IPS-NIHi7 (cell line): ENCODE measurements at regions not wholly inside any gene's neighbourhood (a gene's known extent, or its start where the extent isn't known, plus 50 kb on each side); places are given as distances from the start of the nearest gene placed in this dataset.
"Not testable (repeated sequence)": the region's sequence is repeated elsewhere in the genome, so short reads cannot be mapped to it uniquely, and the experiment has no call there.

Experiments
- DNase-seq: peaks from one replicate; pipeline ENCODE4 v3.0.0; 2012; ENCODE audit warnings: mixed read lengths; ENCODE audit errors: extremely low spot score

DNA sequence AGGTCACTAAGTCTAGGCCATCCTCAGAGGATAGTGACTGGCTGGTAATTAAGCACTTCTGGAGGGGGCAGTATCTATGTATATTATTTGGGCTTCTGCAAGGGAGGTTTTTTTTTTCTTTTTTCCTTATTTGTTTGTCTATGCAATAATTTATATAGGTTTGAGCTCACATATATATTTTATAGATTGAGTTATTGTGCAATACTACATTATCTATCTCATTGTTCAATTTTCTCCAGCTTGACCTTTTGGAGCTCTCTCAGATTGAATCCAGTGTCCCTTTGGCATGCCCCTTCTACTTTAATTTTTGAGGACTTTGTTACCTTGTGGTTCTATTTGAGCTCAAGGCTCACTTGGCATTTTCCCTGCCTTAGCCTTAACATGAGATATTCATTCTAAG is 852.1 kb downstream of the KCNT2 start:
- DNase-seq: no peak

DNA sequence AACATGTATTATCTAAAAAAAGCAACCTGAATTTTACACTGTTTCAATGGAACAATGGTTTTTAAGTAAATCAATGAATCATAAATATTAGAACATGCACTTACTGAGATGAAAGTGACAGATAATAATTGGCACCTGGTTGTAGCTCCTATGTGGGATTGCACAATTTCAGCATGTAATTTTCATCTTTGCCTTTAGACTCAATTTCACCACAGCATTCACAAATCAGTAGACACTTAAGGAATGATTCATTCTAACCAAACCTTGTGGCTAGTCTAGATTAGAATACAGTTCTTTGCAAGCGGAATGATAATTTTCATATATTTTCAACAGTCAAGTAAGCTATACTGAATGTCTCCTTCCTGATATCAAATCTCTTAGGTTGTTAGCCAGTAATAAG is 853.4 kb downstream of the KCNT2 start:
- DNase-seq: no peak

DNA sequence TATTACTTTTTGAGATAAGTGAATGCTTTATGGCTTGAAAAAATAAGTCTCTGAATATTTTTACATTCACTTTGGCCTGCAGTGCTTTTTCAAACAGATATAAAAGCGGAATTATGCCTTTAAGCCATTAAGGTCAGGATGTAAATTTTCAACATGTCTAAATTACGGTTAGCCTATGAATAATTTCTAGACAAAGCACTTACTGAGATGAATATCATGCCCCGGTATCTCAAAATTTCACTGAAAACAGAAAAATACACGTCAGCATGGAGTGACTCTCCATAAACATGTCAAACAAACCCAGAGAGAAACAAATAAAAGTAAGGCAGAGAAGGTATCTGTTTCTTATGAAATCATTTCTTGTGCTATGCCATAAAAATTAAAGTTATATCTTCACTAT is 853.9 kb downstream of the KCNT2 start:
- DNase-seq: no peak

DNA sequence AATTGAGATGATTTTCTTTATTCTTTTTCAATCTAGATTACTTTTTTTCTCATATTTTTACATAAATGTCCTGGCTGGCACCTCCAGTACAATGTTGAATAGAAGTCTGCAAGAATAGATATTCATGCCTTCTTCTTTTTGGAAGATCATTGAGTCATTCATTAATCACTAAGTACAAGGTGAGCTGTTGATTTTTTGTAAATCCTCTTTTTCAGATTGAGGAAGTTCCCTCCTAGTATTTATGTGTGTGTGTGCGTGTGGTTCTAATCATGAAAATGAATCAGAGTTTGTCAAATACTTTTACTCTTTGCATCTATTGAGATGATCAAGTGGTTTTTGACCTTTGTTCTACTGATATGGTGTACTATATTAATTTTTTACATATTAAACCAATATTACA is 859.3 kb downstream of the KCNT2 start:
- no peak for DNase-seq

DNA sequence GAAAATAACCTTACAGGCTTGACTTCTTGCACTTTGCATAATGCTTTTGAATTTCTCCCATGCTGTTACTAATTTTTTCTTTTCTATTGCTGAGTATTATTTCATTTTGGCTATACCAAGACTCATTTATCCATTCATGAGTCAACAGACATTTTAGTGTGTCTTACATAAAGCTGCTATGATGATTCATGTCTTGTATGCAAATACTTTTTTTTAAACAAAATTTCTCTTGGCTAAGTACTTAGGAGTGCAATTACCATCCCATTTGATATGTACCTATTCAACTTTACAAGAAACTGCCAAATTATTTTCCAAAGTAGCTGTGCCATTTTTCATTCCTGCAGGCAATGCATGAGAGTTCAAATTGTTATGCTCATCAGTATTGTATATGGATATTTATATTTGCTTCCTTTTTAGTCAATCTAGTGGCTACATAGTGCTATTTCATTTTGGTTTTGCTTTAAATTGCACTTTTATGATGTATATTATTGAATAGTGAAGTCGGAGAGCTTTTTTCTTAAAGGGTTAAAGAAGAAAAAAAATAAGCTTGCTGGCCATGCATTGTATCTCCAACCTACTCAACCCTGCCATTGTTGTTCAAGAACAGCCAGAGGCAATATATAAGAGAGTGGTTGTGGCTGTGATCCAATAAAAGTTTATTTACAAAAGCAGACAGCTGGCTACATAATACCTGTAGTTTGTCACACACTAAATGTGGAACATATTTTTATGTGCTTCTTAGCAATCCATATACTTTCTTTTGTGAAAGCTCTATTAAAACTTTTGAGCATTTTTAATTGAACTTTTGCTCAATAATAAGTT is 862.8 kb downstream of the KCNT2 start:
- DNase-seq: no peak

DNA sequence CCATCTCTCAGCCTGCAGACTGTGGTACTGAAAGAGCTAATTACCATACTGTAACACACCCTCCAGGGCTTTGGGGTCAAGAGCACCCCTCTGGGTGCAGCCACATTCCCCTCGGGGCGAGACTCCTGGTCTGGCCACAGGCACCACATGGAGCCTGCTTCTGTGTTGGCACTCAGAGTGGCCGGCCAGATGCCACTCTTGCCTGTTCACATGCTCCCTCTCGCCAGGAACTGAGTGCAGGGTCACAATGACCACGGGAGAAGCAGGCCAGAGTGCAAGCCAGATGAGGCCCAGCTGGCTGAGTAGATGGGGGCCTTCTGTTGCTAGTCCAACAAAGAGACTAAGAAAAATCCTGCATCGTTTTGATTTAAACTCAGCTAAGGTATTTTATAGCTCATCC is 864.0 kb downstream of the KCNT2 start:
- no peak for DNase-seq

DNA sequence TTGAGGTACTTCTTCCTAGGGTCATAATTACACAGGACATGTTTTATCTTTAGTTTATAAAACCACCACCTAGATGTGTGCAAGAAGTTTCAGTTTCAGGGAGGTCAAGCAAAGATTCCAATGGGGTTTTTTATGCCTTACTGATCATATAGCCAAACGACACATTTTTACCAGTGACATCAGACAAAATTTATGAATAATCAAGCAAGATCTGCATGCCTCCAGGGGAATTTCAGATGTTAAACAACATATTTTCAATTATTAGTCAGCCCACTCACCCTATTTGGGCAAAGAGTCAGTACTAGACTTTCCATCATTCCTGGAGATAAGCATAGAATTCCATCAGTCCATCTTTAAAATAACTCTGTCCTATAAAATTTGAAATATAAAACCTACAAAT is 867.4 kb downstream of the KCNT2 start:
- no peak for DNase-seq

DNA sequence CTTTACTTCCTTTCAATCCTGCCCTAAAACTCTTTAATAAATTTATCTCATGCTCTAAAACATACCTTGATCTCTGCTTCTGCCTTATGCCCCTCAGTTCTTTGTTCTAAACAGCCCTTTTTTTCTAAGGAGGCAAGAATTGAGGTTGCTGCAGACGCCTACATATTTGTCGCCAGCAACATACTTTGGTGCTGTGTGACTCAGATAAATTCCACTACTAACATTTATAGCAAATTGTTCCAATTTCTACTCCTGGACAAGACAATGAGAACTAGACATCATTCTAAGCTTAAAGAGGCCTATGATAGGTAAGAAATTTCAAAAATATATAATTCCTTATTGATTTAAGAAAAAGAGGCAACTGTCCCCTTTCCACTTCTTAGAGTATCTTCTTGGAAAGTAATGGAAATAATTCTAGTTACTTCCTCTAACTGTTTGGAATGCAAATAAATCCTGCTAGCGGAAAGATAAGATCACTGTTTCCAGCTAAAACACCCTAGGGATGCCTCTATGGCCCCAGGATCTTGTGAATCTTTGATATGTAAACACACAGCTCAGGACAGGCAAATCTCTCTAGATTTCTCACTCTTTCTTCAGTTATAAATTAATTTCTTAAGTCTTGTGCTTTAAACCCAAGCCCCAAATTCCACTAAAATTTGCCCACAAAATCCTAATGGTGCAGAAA is 869.1 kb downstream of the KCNT2 start:
- no peak for DNase-seq

DNA sequence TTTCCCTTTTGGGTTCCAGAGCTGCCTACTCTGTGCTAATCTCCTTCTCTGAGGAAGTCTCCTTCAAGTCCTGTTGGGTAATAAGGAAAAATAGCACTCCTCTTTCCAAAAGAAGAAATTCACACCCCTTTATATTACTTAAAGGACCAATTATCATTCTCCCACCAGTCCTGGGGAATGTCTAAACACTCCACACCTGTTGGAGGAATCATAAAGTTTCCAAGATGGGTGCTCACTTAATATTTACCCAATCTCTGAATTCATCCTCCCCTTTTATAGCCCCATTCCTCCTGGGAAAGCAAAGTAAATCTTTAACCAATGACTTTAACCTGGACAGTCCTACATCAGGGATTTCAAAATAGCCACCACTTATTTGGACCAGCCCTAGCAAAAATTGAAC is 873.1 kb downstream of the KCNT2 start:
- no peak for DNase-seq

DNA sequence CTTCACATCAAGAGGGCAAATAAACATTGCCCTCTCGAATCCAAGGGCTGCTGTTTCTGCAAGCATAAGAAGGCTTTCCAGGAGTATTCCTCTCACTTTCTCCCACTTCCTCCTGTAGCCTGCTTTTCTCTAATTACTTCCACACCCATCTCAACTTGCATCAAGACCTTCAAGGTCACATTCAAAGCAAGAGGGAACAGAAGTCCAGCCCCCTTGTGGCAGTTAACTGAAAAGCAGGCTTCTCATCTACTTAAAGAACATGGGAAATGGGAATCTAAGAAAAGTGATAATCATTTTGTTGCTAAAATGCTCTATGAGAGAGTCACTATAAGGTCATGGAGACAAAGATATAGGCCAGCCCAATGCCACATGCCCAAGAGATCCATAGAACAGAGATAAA is 874.4 kb downstream of the KCNT2 start:
- DNase-seq: no peak

DNA sequence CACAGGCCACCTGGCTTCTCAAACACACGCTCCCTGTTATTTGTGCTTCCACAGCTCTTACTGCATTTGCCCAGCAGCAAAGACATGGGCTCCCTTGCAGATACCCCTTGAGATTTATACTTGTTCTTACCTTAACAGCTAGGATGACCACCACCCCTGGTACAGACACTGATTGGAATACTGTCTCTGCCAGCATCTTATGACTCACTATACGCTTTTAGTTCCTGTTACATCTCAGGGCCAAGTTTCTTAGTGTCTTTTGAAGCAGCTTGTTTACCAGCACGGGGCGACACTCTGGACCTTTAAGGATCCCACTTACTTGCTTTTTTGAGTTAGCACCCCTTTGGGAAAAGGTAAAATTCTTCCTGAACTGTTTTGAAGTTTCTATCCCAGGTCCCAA is 874.8 kb downstream of the KCNT2 start:
- DNase-seq: no peak

DNA sequence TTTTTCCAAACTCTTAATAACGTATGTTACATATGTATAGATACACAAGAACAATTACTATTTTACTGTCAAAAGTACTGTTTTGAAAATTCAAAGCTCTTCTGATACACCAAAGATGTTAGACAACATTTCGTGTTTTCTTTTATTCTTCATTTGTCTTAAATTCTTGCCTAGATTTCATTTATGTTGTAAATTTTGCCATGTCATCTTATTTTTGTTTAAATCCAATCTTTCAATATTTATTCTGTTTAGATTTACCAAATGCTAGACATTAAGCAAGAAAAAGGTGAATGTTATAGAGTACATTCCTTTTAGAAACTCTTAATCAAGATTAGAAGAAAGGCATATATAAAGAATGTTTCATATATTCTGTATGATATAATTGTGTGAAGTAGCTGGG is 876.9 kb downstream of the KCNT2 start:
- no peak for DNase-seq

DNA sequence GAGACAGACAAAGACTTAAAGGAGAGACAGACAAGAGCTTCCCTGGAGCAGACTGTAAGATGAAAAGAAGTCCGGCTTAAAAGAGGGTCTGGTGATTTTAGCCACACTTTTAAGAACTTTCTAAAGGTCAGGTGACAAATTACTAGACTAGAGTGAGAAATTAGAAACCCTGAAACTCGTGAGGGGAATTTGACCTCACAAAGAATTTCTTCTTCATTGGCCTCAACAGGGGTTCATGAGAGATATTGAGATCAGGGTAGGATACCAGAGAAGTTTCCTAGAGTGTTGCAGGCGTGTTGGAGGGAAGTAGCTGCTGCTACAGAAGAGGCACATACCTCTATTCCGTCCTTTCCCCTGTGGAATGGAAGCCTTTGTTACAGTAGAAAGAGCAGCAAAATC is 884.4 kb downstream of the KCNT2 start:
- no peak for DNase-seq

DNA sequence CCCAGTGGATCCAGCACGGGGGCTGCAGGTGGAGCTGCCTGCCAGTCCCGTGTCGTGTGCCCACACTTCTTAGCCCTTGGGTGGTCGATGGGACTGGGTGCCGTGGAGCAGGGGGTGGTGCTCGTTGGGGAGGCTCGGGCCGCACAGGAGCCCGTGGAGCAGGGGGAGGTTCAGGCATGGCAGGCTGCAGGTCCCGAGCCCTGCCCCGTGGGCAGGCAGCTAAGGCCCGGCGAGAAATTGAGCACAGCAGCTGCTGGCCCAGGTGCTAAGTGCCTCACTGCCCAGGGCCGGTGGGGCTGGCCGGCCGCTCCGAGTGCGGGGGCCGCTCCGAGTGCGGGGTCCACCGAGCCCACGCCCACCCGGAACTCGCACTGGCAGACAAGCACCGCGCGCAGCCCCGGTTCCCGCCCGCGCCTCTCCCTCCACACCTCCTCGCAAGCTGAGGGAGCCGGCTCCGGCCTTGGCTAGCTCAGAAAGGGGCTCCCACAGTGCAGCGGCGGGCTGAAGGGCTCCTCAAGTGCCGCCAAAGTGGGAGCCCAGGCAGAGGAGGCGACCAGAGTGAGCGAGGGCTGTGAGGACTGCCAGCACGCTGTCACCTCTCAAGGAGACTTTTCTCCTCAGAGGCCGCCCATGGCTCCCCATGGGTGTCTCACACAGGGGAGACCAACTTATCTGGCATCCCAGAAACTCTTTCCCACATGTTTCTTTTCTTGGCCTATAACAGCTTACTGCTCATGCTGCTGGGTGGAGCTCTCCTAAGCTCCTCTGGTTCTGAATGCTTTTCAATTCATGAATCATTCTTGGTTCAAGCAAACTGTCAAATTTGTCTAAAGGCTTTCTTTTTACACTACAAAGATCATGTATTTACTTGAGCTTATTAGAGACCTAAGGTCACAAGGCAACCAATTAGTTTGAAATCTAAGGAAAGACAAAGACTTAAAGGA is 885.1 kb downstream of the KCNT2 start:
- DNase-seq: not testable (repeated sequence)

DNA sequence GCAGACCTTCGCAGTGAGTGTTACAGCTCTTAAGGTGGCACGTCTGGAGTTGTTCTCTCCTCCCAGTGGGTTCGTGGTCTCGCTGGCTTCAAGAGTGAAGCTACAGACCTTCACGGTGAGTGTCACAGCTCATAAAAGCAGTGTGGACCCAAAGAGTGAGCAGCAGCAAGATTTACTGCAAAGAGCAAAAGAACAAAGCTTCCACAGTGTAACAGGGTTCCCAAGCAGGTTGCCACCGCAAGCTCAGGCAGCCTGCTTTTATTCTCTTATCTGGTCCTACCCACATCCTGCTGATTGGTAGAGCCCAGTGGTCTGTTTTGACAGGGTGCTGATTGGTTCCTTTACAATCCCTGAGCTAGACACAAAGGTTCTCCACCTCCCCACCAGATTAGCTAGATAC is 886.1 kb downstream of the KCNT2 start:
- not testable (repeated sequence) for DNase-seq

DNA sequence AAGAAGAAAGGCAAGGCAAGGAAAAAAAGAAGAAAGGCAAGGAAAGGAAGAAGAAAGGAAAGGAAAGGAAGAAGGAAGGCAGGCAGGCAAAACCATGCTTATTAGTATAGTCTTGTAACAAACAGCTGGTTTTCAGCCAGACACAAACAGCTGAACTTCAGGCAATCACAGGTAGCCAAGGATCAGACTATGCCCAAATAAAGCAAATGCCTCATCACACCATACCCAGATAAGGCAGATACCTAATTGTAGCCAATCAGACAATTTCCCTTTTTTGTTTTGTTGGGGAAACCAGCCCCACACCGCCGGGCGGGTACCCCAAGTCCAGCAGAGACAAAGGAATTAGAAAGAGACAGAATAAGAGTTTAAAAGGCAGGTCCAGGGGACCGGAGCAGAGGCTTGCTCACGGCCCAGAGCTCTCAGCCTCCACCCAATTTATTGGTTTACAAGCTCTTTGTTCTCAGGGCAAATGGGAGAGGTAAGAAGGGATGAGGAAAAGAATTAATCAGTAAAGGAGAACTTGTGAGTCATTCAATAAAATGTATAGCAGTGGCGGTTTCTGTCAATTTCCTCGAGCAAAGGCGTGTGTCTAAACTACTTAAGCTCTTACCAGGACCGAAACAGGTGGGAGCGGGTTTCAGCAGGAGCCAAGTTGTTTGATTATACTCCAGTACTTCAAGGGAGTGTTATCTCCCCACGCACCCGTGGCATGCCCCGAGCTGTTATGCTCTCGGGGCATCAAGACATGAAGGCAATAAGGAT is 886.8 kb downstream of the KCNT2 start:
- no peak for DNase-seq

DNA sequence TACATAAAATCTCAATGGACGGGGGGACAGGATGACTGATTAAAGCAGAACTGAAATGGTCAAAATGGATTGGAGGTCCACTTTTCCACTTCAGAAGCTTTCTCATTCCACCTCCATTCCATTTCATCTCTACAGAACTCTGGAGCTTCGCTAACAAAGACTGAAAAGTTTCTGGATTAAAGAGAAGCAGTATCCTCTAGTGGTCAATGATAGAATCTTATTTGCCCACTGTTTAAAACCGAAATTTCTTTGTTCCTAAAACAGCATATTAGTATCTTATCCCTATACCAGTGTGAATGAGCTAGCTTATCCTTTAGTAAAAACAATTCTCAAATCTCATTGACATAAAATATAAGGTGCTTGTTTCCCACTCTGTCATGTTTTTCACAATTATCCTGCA is 890.6 kb downstream of the KCNT2 start:
- peak; percentile 25 for DNase-seq

DNA sequence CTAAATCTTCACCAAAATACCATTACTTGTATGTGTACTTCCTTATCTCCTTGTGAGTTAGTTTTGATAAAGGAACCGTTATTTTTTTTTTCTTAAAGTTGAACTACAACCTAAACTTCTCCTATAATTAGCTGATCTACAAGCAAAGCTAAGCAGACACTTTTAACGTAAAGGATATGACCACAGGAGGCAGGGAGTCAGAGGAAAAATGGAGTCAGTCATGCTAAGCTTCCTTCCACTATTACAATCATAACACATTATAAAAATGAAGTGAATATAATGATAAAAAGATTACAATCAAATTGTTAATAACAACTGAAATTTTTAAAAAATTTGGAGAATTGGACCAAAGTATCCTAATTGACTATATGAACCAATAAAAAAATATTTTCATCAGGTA is 892.6 kb downstream of the KCNT2 start:
- no peak for DNase-seq

DNA sequence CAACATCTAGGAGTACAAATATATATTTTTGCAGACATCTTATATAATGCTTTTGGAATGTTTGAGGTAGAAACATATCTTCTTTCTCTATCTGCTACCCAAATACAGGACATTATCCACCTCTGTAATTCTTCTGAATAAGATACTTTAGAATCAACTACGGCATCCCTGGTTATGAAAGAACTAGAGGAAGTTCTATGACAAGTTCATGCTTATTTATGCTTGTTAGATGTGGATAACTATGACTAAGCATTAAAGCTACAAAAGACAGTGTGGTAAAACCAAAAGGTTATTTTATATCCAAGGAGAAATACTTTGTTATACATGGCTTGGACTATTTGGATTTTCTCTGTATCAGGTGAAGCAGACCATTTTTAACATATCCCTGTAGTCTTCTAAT is 894.0 kb downstream of the KCNT2 start:
- DNase-seq: no peak

DNA sequence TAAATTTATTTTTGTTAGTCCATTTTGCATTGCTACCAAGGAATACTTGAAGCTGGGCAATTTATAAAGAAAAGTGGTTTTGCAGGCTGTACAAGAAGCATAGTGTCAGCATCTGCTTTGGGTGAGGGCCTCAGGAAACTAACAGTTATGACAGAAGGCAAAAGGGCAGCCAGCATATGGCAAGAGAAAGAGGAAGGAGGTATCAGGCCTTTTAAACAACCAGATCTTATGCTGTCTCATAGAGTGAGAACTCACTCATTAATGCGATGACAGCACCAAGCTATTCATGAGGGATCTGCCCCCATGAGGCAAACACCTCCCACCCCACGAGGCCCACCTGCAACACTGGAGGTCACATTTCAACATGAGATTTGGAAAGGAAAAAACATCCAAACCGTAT is 898.4 kb downstream of the KCNT2 start:
- DNase-seq: no peak

DNA sequence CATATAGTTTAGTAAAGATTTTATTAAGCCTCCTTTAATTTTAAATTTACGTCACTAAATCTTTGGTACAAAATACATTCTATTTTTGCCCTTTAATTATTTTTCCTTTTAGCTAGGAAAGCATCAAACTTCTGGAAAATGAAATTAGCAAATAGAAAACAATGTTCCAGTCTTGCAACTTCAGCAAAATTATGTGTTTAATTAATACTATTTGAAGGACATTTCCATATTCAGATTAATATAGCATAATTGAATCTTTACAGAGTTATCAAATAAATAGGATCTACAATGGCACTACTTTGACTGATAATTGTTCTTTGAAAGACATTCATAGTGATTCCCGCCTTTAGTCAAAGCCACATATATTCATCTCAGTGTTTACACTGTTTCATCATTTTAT is 904.2 kb downstream of the KCNT2 start:
- DNase-seq: no peak

DNA sequence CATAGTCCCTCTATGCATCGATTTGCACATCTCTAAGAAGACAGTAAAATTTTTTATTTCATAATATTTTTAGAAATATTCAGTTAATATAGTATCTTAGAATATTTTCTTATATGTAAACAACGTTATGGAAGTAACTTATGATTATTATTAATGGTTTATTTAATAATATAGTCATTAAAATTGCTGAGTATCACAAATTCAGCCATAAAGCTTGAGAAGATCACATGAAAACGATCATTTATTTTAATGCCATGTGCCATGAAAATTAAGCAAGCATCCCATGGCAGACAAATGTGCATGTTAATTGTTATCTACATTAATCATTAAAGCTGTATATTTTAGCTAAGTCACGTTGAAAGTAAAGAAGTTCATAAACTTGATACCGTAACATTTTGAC is 907.1 kb downstream of the KCNT2 start:
- no peak for DNase-seq
